Smooth muscle cell (in vitro differentiated cells): ENCODE measurements at regions not wholly inside any gene's neighbourhood (a gene's known extent, or its start where the extent isn't known, plus 50 kb on each side); places are given as distances from the start of the nearest gene placed in this dataset.
"Not testable (repeated sequence)": the region's sequence is repeated elsewhere in the genome, so short reads cannot be mapped to it uniquely, and the experiment has no call there.

Experiments used
- DNase-seq: peaks from one replicate; lab custom pipeline; 2025; ENCODE audit not compliant: unreplicated experiment; lab: John Stamatoyannopoulos, UW
- H2AFZ ChIP-seq: fragments of 200-600 bp; sonication (generic); 2 replicates; pipeline ENCODE4 v1.6.0; 2016; ENCODE audit warnings: antibody characterized with exemption, low read depth, mild to moderate bottlenecking
- H3F3A ChIP-seq: fragments of 200-600 bp; sonication (generic); 2 replicates; pipeline ENCODE4 v1.6.0; 2017; ENCODE audit warnings: antibody characterized with exemption, low read depth
- H3K27ac ChIP-seq: fragments of 200-600 bp; sonication (generic); 2 replicates; pipeline ENCODE4 v1.5.1; 2016; ENCODE audit warnings: low read depth, mild to moderate bottlenecking
- H3K27me3 ChIP-seq: fragments of 200-600 bp; sonication (generic); 2 replicates; pipeline ENCODE4 v1.6.1; 2016; ENCODE audit warnings: low read depth, mild to moderate bottlenecking
- H3K36me3 ChIP-seq: fragments of 200-600 bp; sonication (generic); 2 replicates; pipeline ENCODE4 v1.5.1; 2016; ENCODE audit warnings: low read depth
- H3K4me1 ChIP-seq: fragments of 200-600 bp; sonication (generic); 2 replicates; pipeline ENCODE4 v1.5.1; 2016; ENCODE audit warnings: low read depth
- H3K4me2 ChIP-seq: fragments of 200-600 bp; sonication (generic); 2 replicates; pipeline ENCODE4 v1.6.0; 2016; ENCODE audit warnings: mild to moderate bottlenecking
- H3K4me3 ChIP-seq: fragments of 200-600 bp; sonication (generic); 2 replicates; pipeline ENCODE4 v1.5.1; 2016; ENCODE audit warnings: mild to moderate bottlenecking
- H3K79me2 ChIP-seq: fragments of 200-600 bp; sonication (generic); 2 replicates; pipeline ENCODE4 v1.6.0; 2016; ENCODE audit warnings: low read depth, mild to moderate bottlenecking
- H3K9ac ChIP-seq: fragments of 200-600 bp; sonication (generic); 2 replicates; pipeline ENCODE4 v1.6.0; 2016; ENCODE audit warnings: low read depth
- H3K9me3 ChIP-seq: fragments of 200-600 bp; sonication (generic); replicated peaks from 2 replicates; pipeline ENCODE4 v1.5.1; 2016; ENCODE audit warnings: low read depth
- H4K20me1 ChIP-seq: fragments of 200-600 bp; sonication (generic); 2 replicates; pipeline ENCODE4 v1.6.0; 2016; ENCODE audit warnings: low read depth
- CTCF ChIP-seq: fragments of 200-600 bp; sonication (generic); IDR thresholded peaks from 2 replicates; pipeline ENCODE4 v1.5.1; 2017; ENCODE audit warnings: borderline replicate concordance, mild to moderate bottlenecking, antibody characterized with exemption; ENCODE audit not compliant: insufficient read depth, poor library complexity, severe bottlenecking
- WGBS: methylation state at CpG from one replicate; pipeline ENCODE4 v1.1.7; 2016; ENCODE audit warnings: low lambda C conversion rate; 5-methylcytosine and 5-hydroxymethylcytosine counted together

- H3K9me3 ChIP-seq, result peaks cover 4% of the 10 kb centered on the region
- H4K20me1 ChIP-seq, result no peaks in the 10 kb centered on the region
- H3K79me2 ChIP-seq, result no peaks in the 10 kb centered on the region
- H3K27ac ChIP-seq, result no peak overlapping the region
- no peaks in the 10 kb centered on the region for H3F3A ChIP-seq
- no peak overlapping the region for H3K9ac ChIP-seq
- H3K36me3 ChIP-seq, result no peaks in the 10 kb centered on the region
- no peaks in the 10 kb centered on the region for H3K4me1 ChIP-seq
- no peak overlapping the region for H3K4me3 ChIP-seq
- no peak for DNase-seq
- 84% methylated on average over 2 of the region's 2 CpGs for WGBS
- no peak for TF ChIP-seq CTCF
- no peak overlapping the region for H3K4me2 ChIP-seq
- H3K27me3 ChIP-seq, result no peaks in the 10 kb centered on the region
- no peak overlapping the region for H2AFZ ChIP-seq
Measured at GRCh38 chr12:18825138-18825537, 87.2 kb downstream of the CAPZA3 start.

- Histone ChIP-seq H3K36me3 (no peaks in the 10 kb centered on the region), H4K20me1 (no peaks in the 10 kb centered on the region), H3K9me3 (peaks cover 4% of the 10 kb centered on the region), H2AFZ (no peak overlapping the region), H3K27ac (no peak overlapping the region), H3K79me2 (no peaks in the 10 kb centered on the region), H3K27me3 (no peaks in the 10 kb centered on the region), H3K4me2 (no peak overlapping the region), H3K4me3 (no peak overlapping the region), H3F3A (no peaks in the 10 kb centered on the region), H3K4me1 (no peaks in the 10 kb centered on the region), H3K9ac (no peak overlapping the region)
- 85% methylated on average over 2 of the region's 2 CpGs for WGBS
- no peak for TF ChIP-seq CTCF
- DNase-seq, result no peak
Measured at GRCh38 chr12:18827913-18828312, 90.0 kb downstream of the CAPZA3 start.

- no peak for DNase-seq
- Histone ChIP-seq H3K27ac (no peak overlapping the region), H3K27me3 (no peaks in the 10 kb centered on the region), H3K4me1 (no peaks in the 10 kb centered on the region), H3F3A (no peaks in the 10 kb centered on the region), H3K36me3 (no peaks in the 10 kb centered on the region), H3K4me2 (no peak overlapping the region), H3K9ac (no peak overlapping the region), H3K79me2 (no peaks in the 10 kb centered on the region), H3K4me3 (no peak overlapping the region), H4K20me1 (no peaks in the 10 kb centered on the region), H2AFZ (no peak overlapping the region), H3K9me3 (peaks cover 4% of the 10 kb centered on the region)
- no peak for TF ChIP-seq CTCF
Measured at GRCh38 chr12:18828483-18828882, 90.6 kb downstream of the CAPZA3 start.

GRCh38 chr12:18828987-18829386 is 91.1 kb downstream of the CAPZA3 start:
- Histone ChIP-seq H3K27me3 (no peaks in the 10 kb centered on the region), H3K36me3 (no peaks in the 10 kb centered on the region), H3K4me2 (no peak overlapping the region), H3K9ac (no peak overlapping the region), H3K79me2 (no peaks in the 10 kb centered on the region), H3K9me3 (peaks cover 4% of the 10 kb centered on the region), H3K4me3 (no peak overlapping the region), H3K27ac (no peak overlapping the region), H2AFZ (no peak overlapping the region), H3F3A (no peaks in the 10 kb centered on the region), H3K4me1 (no peaks in the 10 kb centered on the region), H4K20me1 (no peaks in the 10 kb centered on the region)
- TF ChIP-seq CTCF, result no peak
- no peak for DNase-seq

GRCh38 chr12:18832932-18833331 is 95.0 kb downstream of the CAPZA3 start:
- not testable (repeated sequence) for H3K9ac ChIP-seq, H3K79me2 ChIP-seq, H3K27ac ChIP-seq, H3K9me3 ChIP-seq, DNase-seq, H2AFZ ChIP-seq, H4K20me1 ChIP-seq, H3K4me2 ChIP-seq, H3K36me3 ChIP-seq, H3F3A ChIP-seq, H3K4me1 ChIP-seq, H3K27me3 ChIP-seq, H3K4me3 ChIP-seq
- WGBS, result 86% methylated on average over 2 of the region's 2 CpGs
